Stimulated activated CD4-positive, alpha-beta T cell treated with anti-CD3 and anti-CD28 coated beads, Interleukin-4, amount 100 ng/mL, for 48 hours (primary cell): ENCODE measurements at regions not wholly inside any gene's neighbourhood (a gene's known extent, or its start where the extent isn't known, plus 50 kb on each side); places are given as distances from the start of the nearest gene placed in this dataset.

Experiments
- DNase-seq, 2 donors: peaks; one replicate each; pipeline ENCODE4 v3.0.0-alpha.2; 2020; ENCODE audit warnings: low read depth in 2 of 2

GRCh38 chr21:31409831-31410487, 65.9 kb upstream of the TIAM1 start:
- no peak for DNase-seq

- no peak for DNase-seq
These were observed 64.4 kb upstream of the TIAM1 start for GRCh38 chr21:31408301-31409088.

DNA sequence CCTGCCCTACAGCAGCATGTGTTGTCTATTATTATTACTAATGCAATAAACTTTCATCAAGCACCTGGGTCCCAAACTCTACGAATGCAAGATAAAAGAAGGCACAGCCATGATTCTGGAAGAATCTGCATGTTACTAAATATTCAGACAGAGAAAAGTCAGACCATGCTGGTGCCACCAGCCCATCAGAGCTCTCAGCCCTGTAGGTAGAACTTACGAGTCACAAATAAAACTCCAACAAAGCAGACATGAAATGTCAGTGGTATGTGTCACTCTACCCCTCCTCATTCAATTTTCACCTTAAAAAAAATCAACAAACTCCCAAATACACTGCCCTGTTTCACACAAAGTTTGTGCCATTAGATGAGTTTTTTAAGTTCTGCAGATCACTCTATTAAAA, 62.4 kb upstream of the TIAM1 start:
- no peak for DNase-seq

- no peak for DNase-seq
These were observed 61.5 kb upstream of the TIAM1 start for GRCh38 chr21:31405604-31406003.

DNA sequence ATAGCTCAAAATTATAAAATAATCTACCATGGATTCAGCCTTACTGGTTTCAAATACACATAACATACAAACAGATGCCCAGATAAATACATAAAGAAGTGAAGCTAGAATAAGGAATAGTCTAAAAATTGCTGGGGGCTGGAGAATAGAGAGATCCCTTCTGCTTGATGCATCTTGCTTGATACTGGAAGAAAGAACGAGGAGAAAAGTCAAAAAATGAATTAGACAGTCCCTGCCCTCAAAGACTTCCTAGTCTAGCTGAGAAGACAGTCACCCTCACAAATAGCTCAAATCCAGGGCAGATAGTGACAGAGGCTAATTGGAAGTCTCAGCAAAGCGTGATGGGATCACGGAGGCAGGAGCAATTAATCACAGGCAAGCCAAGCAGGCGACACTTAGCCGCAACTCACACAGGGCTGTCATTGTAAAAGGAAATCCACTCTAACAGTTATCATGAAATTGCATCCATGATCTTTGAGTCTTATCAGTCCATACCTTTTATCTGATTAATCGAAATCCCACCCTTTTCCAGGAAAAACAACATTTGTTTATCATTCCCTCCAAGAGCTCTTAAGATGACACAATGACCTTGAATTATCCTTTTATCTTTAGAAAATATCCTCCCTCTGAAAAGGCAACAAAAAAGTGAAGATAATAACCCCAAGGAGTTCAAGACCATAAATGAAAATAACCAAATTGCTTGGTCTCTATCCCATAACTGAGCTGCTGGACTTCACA, 59.7 kb upstream of the TIAM1 start:
- DNase-seq, result no peak

DNA sequence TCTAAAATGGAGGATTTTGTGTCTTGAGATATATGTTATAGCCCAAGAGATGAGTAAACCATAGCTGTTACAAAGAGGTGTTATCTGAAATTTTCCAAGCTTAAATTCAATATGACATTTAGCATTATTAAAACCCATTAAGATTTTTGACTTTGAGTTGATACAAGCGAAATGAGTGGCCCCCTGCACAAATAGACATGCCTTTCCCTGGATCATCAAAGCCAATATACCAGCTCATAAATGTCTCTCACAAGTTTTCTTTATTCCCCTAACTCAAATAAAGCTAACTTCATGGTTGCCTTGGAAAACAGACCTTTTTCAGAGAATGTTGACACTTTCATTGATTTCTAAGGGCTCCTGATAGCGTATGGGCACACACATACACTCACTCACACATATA, 55.5 kb upstream of the TIAM1 start:
- no peak for DNase-seq

DNA sequence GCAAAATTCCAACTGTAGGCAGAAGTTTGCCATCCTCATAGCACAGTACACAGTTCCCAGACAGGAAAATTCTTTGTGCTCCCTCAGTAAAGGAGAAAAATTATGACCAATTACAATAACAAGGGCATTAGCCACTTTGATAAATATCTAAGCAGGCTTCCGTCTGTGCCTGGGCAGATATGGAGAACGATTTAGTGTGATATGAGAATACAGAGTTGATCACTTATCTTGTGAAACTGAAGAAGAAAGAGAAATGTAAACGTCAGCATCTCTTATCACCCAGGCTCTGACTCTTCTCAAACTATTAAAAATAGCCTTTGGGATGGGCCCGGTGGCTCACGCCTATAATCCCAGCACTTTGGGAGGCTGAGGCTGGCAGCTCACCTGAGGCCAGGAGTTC, 54.5 kb upstream of the TIAM1 start:
- no peak for DNase-seq

DNA sequence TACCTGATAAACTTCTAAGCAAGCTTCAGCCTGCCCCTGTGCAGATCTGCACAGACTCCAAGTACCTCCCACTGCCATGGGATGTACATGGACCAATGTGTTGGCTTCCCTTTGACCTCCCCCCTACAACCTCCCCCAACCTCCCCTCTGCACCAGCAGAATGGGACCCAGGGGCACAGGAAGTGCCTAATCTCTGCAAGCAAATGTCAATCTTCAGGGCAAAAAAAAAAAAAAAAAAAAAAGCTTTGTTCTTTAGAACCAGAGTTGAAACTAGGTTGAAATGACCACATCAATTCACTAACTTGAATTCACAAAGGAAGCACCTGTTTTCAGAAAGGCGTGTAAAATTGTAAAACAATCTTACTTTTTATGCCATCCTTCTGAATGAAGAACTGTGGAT, 53.9 kb upstream of the TIAM1 start:
- DNase-seq, result no peak

DNA sequence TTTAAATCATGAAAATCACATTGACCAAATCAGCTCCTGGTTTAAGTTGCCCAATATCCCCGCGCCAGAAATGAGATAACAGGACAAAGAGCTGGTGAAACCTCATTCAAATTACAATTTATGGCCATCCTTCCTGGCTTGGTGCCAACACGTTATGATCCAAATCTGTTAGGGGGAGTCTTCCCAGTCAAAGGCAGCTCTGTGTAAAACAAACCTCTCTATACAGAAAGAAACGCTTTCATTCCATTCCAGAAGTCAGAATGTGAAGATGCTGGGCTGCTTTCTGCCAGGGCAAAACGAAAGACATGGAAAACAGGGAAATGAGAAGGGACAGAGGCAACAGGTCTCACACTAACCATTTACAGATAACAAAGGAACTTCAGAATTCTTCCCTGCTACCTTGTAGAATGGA, 53.5 kb upstream of the TIAM1 start:
- no peak for DNase-seq

DNA sequence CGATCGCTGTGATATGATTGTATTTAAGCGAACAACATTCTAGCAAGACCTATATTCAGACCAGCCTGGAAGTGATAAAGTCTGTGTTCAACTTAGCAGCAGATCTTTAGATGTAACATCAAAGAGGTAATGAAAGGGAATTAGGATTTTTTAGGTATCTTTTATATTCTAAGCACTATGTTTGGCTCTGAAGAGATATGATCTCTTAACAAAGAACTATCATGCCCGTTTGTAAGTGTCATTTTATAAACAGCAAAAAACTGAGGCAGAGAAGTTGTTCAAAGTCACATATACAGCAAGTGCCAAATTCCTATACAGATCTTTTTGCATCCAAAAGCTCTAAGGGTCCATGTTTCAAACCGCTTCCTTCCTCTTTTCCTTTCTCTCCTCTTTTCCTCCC, 53.0 kb upstream of the TIAM1 start:
- DNase-seq, result no peak

DNA sequence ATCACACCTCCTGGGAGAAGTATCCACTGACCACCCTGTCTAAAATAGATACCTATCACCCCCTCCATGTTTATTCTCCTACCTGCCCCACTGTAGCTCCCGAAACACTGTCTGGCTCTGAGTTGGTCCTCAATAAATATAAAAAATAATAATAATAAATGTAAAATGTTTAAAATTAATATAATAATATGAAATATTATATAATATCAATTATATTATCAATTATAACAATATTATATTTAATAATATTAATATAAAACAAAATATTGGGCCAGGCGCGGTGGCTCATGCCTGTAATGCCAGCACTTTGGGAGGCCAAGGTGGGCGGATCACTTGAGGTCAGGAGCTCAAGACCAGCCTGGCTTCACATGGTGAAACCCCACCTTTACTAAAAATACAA, 52.3 kb upstream of the TIAM1 start:
- DNase-seq, result no peak

GRCh38 chr21:31395791-31396190, 51.7 kb upstream of the TIAM1 start:
- no peak for DNase-seq

- DNase-seq, result no peak
These were observed 51.2 kb upstream of the TIAM1 start for GRCh38 chr21:31395268-31395667.

DNA sequence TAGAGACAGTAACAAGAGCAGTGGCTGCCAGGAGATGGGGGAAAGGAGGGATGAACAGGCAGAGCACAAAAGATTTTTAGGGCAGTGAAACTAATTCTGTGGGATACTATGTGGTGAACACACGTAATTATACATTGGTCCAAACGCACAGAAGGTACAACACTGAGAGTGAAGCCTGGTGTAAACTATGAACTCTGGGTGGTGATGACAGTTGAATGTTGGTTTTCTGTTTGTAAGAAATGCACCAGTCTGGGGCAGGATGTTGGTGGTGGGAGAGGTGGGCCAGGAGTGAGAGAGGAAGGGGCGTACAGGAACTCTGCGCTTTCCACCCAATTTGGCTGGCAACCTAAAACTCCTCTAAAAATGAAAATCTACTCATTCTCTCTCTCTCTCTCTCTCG, 50.2 kb upstream of the TIAM1 start:
- DNase-seq, result no peak
